ENCODE measurements at regions not wholly inside any gene's neighbourhood (a gene's known extent, or its start where the extent isn't known, plus 50 kb on each side); places are given as distances from the start of the nearest gene placed in this dataset.

DNA sequence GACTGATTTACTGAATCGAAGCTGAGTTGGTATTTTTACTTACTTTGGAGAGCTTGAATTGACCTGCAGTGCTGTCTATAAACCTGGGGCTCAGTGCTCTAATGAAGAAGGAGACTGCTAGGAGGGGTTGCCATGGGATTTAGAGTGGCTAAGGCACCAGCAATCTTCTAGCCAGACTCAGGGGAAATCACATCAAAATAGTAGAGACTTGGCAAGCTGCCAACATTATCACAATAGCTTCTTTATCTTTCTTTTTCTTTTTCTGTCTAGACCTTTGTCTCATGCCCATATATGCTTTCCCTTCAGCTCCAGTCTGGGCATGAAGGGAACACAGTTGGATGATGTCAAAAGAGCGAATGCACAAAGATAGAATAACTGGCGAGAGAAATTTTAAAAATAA is 301.1 kb upstream of the DPYD start:
- no peak for DNase-seq (ENCODE audit: low read depth in 4 of 4, low spot score in 2 of 4)

GRCh38 chr1:98217601-98218000 is 296.8 kb upstream of the DPYD start:
- DNase-seq (ENCODE audit: low read depth in 4 of 4, low spot score in 2 of 4), result no peak

DNA sequence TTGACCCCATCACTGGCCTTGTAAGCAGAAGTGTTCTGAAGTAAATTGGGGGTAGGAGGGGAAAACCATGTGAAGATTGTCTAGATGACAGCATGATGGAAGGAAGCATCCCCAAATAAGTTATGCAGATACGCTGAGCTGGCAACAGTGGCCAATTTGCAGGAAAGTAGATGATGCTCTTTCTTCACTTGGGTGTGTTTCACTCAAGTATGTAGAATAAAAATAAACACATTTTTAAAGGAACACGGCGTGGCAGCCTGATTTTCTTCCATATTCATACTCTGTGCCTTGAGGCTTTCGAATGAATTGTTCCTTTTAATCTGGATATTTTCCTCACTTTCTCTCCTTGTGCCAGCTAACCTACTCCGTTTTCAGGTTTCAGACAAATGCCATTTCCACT is 295.5 kb upstream of the DPYD start:
- DNase-seq (ENCODE audit: low read depth in 4 of 4, low spot score in 2 of 4), result no peak

DNA sequence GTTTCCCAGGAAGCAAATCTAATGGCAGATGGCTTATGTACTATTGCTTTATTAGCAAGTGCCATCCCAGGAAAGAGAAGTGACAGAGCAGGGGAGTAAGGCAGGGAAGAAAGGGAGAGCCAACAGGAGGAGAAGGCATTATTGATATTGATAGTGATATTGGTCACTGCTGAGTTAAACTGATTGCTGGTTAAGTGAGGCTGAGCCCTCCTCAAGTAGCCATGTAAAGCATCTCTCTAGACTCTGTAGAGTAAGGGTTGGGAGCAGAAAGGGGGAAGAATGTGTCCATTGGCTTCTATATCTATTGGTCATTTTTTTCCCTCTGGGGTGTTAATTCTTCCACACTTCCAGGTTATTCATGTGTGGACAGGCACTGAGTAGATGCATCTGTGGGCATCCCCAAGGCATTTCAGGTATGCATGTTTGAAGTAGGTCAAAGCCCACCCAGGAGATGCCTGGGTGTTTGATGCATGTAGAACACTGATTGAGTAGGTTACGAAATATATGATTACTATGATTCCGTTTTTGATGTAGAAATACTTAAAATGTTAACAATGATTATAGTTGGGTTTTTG is 290.5 kb upstream of the DPYD start:
- no peak for DNase-seq (ENCODE audit: low read depth in 4 of 4, low spot score in 2 of 4)

DNA sequence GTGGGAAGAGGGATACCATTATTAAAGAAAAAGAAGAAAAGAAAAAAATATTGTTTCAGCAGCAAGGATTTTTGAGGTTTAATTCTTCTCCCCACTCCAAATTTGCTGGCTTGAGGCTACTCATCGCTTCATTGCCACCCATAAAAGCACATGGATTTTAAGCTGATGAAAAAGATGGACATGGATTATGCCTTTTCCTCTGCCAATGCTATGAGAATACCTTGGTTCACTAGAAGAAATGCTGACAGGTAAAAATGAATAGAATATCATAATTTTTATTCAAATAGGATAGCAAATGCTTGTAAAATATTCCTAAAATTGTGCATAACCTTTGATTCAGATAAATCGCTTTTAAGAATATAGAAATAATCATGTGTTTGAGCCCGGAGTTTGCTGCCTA is 289.7 kb upstream of the DPYD start:
- no peak for DNase-seq (ENCODE audit: low read depth in 4 of 4, low spot score in 2 of 4)

GRCh38 chr1:98210064-98210463 is 289.2 kb upstream of the DPYD start:
- DNase-seq (ENCODE audit: low read depth in 4 of 4, low spot score in 2 of 4), result no peak

- DNase-seq (ENCODE audit: low read depth in 4 of 4, low spot score in 2 of 4), result no peak
Measured at GRCh38 chr1:98205291-98206017, 284.6 kb upstream of the DPYD start.

DNA sequence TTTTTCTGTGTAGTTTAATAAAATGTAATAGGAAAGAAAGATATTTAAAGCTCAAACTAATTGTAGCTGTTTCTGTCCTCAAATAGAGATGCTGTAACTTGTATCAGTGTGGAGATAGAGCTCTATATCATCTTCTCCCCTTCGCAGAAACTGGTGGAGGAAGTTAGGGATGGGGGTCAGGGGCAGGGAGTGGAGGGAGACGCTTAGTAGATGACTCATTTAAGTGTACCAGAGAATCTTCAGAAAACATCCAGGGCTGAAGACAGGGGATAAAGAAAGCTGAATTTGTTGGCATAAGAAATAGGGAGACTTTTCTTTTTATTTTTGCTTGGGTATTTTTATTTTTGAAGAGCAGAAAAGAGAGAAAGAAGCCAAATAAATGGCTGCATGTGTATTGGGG is 282.6 kb upstream of the DPYD start:
- DNase-seq (ENCODE audit: low read depth in 4 of 4, low spot score in 2 of 4), result no peak

DNA sequence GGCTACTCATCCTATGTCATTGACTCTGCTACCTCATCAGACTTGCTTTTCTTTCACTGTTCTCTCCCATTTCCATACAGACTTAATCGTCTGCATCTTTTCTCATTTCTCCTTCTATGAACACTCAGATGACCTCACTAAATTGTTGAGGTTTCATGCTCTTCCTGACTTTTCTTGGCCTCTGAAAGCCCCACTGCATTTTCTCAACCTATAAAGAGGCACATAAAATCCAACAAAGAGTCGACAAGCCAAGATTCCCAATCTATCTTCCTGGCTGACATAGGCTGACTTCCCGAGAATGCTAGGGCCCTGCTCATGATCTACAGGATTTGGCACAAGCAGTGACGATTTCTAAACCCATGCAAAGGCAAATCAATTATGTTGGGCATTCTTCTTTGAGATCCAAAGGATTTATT is 280.8 kb upstream of the DPYD start:
- DNase-seq (ENCODE audit: low read depth in 4 of 4, low spot score in 2 of 4), result peak in 3 of 4 donors; percentile 8 to 24 (median 11)

DNA sequence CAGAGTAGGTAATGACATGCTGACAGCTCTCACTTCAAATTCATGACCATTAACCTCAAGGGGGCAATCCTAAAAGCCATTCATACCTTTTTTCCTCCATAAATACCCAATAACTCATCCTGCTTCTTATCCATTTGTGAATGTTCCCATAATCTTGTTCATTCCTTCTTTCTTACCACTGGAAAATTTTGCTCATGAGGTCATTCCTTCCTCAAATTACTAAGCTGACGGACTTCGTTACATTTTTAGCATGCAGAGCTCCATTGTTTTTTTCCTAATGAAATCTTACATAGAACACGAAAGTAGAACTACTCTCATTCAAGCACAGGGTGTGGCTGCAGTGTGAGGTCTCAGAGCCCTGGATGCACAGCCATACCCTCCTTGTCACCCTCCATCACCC is 276.5 kb upstream of the DPYD start:
- DNase-seq (ENCODE audit: low read depth in 4 of 4, low spot score in 2 of 4), result no peak

DNA sequence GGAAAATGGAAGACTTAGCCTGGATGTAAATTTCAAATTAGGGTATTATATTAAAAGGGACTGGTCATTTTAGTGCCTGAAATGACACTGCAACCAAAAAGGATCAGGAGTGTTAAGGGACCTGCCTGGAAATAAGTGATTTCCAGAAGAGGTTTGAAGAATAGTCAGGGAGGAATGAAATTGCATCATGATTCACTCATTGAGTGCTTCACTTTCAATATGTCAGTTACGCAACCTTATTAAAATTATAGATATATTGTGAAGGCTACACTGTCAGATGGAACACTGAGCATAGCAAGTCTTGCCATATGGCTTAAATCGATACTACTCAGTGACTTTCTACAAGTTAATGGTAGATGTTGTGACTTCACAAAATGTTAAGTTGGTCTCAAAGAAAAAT is 275.2 kb upstream of the DPYD start:
- no peak for DNase-seq (ENCODE audit: low read depth in 4 of 4, low spot score in 2 of 4)

DNA sequence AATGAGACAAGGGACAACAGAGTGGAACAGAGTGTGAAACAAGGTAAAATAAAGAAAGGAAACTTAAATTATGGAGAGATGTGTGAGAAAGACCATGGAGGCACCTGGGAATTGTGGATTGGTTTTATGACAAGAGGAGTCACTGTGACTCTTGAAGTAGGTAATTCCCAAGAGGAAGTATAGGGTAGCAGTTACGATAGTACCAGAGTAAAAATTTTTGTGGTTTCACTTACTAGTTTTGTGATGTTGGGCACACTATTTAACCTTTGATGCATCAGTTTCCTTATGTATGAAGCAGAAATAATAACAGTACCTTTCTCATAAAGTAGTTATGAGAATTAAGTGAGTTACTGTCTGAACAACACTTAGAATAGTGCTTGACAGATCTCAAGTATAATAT is 267.9 kb upstream of the DPYD start:
- DNase-seq (ENCODE audit: low read depth in 4 of 4, low spot score in 2 of 4), result no peak

DNA sequence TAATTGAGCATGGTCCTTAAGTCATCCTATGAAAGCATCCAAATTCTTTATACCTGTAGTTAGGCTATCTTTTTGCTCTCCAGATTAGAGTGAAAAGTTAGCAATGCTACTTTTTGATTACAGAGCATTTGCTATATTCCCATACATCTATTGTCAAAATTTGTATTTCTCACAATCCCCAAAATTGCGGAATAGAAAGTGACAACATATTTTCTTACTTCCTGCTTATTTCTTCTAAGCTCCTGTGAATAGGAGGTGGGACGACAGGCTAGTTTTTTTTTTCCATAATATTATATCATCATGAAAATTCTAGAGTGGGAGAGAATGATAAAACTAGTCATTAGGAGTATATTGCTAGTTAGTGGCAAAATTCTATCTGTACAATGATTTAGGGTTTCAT is 264.0 kb upstream of the DPYD start:
- no peak for DNase-seq (ENCODE audit: low read depth in 4 of 4, low spot score in 2 of 4)

- DNase-seq (ENCODE audit: low read depth in 4 of 4, low spot score in 2 of 4), result no peak
Measured at GRCh38 chr1:98181036-98181764, 260.4 kb upstream of the DPYD start.

- DNase-seq (ENCODE audit: low read depth in 4 of 4, low spot score in 2 of 4), result no peak
Measured at GRCh38 chr1:98179151-98179773, 258.4 kb upstream of the DPYD start.

DNA sequence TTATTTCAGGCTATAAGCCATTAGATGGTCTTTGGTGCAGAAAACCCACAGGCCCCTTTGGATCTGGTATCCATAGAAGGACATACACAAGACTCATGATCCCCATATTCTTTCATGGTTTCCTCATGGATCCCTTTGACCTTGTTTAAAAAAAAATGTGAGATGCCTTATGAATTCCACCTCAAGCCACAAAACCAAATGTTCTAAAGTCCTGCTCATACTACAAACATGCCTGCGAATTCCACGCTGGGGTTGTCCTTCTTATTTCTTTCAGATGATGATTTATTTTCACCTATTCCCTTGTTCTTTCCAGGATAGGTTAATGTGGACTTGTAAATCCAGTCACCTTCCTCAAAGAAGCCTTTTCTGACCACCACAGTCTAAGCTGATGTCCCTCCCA is 256.9 kb upstream of the DPYD start:
- no peak for DNase-seq (ENCODE audit: low read depth in 4 of 4, low spot score in 2 of 4)

DNA sequence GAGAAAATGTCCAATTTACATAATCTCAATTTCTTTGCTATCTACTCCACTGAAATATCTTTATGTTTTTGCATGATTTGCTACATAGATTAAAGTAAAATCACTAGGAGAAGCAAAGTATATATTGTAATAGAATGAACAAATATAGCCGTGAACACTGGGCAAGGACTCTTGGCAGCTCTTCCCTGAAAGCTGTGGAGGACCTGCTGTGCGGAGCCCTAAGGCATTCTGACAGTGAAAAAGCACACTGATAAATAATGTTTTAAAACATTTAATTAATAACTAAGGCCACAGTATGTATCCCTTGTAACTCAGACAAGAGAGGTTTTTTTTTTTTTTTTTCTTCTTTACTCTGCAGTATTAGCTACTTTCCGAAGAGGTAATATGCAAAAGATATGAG is 256.1 kb upstream of the DPYD start:
- DNase-seq (ENCODE audit: low read depth in 4 of 4, low spot score in 2 of 4), result no peak

DNA sequence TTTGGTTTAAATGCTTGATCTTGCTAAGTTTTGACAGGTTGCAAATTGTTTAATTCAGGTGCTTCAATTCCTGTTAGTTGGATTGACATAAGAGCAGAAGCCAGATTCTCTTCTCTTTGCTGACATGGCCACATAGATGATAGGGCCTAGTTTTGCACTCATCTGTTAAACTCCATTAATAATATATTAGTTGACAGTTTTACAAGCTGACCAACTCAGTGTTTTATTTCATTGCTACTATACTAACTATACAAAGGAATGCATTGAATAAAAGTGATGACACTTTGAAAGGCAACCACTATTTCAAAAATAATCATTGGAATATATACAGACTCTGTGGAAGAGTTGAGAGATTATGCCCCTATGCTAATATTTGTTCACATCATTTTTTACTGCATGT is 255.6 kb upstream of the DPYD start:
- no peak for DNase-seq (ENCODE audit: low read depth in 4 of 4, low spot score in 2 of 4)

DNA sequence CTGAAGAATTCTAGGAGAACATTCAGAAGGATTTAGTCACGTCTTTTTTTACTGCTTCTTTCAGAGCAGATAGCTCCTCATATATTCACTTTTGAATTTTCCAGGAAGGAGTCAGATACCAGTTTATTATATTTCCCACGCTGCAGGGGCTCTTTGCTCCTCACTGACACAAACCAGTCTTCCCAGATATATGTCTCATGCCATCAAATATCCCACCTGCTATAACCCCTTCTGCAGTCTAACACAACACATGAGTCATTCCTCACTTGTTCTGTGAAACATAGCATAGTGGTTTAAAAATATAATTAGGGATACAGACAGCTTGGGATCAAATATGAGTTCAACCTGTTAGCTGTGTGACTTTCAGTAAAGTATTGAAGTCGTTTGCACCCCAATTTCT is 251.7 kb upstream of the DPYD start:
- no peak for DNase-seq (ENCODE audit: low read depth in 4 of 4, low spot score in 2 of 4)

- no peak for DNase-seq (ENCODE audit: low read depth in 4 of 4, low spot score in 2 of 4)
Measured at GRCh38 chr1:98172022-98172421, 251.2 kb upstream of the DPYD start.

DNA sequence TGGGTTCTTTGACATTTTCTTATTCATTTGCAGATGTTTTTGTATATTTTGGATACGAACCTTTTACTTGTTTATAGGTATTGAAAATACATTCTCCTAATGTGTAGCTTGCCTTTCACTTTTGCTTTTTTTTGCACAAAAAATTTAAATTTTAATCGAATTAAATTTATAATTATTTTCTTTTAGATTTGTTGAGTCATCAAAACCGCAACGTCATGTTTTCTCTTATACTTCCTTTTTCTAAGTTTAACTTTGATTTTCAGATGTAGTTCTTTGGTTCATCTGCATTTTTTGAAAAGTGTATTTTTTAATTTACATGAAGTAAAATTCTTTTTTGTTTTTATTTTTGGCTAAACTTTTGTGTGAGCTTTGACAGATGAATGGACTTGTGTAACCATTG is 243.7 kb upstream of the DPYD start:
- no peak for DNase-seq (ENCODE audit: low read depth in 4 of 4, low spot score in 2 of 4)

Measured in left renal cortex interstitium (tissue), 4 donors.